Right lobe of liver (tissue), 4 donors: ENCODE measurements at regions not wholly inside any gene's neighbourhood (a gene's known extent, or its start where the extent isn't known, plus 50 kb on each side); places are given as distances from the start of the nearest gene placed in this dataset.
"Not testable (repeated sequence)": the region's sequence is repeated elsewhere in the genome, so short reads cannot be mapped to it uniquely, and the experiment has no call there.

ENCODE experiments used
- CTCF ChIP-seq, 4 donors: fragments of 200-600 bp in 3 of 4; fragments of 450-650 bp in 1 of 4; IDR thresholded peaks; one replicate each; pipeline versions ENCODE4 v1.5.1 to v1.8.0; 2016 to 2022; ENCODE audit warnings: antibody characterized with exemption in 4 of 4, mild to moderate bottlenecking in 2 of 4
- POLR2A ChIP-seq: fragments of 450-650 bp; IDR thresholded peaks from one replicate; pipeline ENCODE4 v1.6.1; 2017; ENCODE audit warnings: antibody characterized with exemption, mild to moderate bottlenecking
- donor health status: DM: no; HTN: no; CAD: no.
- donor health status: DM: no; HTN: no; CAD: no.
- donor health status: DM: no; HTN: yes; CAD: no.

DNA sequence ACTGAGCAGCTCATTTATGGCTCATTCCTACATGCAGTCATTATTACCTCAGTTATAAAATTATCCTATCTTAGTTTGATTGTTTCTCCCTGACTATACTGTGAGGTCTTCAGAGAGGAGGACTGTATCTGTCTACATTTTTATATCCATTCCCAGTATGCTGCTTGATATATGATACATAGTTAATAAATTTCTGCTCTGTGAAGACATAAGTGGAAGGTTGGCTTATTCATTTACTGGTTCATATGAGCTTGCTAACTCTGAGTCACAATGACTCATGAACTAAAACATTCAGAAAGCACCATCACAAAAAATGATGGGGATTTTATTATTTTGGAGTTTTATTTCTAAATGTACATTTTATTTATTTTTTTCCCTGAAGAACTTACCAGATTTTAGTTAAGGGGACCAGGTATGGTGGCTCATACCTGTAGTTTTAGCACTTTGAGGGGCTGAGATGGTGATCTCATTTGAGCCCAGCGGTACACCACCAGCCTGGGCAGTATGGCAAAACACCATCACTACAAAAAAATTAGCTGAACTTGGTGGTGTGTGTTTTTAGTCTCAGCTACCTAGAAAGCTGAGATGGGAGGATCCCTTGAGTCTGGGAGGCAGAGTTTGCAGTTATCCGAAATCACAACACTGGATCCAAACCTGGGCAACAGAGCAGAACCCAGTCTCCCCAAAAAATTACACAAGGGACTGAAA, 85.1 kb upstream of the HSFY2 start:
- not testable (repeated sequence) for TF ChIP-seq CTCF (IDR thresholded peaks at IDR 0.05); POLR2A
